ENCODE measurements at regions not wholly inside any gene's neighbourhood (a gene's known extent, or its start where the extent isn't known, plus 50 kb on each side); places are given as distances from the start of the nearest gene placed in this dataset.
"Not testable (repeated sequence)": the region's sequence is repeated elsewhere in the genome, so short reads cannot be mapped to it uniquely, and the experiment has no call there.

DNA sequence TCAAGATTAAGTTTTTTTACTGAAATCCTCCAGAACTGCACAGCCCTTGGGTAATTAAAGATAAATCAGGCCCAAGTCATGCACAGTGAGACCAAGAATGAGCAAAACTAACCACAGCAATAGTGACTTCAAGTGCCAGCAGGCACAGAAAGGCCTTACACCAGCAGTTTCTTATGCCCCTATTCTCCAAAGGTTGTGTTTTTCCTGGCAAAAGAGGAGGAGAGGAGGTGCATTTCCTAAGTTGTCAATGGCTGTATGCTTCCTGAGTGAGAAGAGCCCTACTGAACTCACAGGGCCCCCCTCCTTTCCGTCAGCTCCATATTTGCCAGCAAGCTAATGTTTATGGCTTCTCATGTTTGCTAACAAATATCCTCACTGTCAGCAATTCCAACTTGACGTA, 418.7 kb upstream of the INTU start:
- DNase-seq: peak in 2 of 3 donors; percentile 68 to 75

DNA sequence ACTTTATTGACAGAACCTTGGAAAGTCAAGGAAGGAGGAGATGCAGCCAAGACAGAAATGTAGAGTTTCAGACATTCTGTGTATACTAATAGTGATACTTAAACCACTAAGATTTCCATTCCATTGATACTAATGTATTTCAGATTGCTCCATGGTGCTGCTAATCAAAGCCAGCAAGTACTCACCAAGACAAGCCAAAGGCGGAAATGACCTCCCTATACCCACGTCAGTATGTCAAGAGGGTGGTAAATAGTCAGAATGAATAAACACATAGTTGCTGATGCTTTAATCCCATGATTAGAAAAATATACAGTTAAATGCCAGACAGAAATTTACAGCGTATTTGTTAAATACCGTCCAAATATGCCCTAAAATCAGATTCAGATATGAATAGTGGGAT, 417.8 kb upstream of the INTU start:
- DNase-seq: no peak

DNA sequence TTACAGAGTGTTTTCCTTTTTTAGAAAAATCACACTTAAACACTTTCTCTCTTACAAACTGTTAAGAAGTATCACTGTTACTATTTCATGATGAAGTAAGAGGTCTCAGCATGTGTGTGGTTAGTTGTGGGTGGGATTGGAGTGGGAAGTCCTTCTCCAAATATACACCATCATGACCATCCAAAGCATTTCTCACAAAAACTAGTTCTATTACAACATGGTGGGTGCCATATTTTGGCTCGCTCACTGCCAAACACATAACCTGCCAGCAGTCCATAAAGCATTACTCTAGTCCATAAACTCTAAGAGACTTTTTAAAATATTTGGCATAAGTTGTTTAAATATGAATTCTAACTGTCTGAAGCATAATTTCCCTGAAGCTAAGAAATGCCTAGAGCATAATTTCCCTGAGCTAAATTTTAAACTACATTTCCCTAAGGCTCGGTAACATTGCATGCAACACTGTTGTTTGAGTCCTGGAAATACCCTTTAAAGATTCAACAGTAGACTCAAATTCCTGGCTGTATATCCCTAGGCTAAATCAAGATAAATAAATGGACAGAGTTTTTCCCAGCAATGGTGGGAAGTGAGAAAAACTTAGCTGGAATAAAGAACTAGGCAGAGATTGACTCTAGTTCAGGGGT, 415.0 kb upstream of the INTU start:
- DNase-seq: peak in 2 of 3 donors; percentile 45 to 69

DNA sequence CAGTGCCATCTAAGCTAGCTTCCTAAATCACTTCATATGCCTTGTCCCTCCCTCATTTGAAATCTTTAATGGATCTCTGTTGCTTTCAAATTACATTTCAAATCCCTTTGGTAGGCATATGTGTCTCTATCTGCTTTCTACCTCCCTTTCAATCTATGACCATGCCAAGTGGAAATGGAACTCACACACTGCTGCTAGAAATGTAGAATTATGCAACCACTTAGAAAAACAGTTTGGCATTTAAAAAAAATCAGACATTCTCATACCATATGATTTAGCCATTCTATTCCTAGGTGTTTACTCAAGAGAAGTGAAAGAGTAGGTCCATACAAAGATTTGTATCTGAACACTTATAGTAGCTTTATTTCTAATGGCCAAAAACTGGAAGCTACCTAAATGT, 413.5 kb upstream of the INTU start:
- DNase-seq: no peak

DNA sequence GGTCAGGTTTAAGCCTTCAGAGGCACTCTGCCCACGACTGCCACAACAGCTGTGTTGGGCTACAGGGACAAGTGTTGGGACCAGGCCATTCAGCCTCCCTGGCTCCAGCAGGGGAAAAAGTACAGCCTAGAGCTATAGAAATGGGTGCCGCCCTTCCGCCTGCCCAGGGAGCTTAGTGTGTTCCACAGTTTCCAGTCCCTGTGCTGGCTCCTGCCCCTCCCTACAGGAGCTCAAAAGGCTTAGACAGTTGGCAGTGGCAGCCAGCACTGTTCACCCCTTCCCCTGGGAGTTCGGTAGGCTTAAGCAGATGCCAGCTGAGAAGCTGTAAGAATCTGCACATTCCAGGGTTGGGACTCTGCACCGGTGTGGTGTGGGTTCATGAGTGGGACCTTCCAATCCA, 408.2 kb upstream of the INTU start:
- no peak for DNase-seq

DNA sequence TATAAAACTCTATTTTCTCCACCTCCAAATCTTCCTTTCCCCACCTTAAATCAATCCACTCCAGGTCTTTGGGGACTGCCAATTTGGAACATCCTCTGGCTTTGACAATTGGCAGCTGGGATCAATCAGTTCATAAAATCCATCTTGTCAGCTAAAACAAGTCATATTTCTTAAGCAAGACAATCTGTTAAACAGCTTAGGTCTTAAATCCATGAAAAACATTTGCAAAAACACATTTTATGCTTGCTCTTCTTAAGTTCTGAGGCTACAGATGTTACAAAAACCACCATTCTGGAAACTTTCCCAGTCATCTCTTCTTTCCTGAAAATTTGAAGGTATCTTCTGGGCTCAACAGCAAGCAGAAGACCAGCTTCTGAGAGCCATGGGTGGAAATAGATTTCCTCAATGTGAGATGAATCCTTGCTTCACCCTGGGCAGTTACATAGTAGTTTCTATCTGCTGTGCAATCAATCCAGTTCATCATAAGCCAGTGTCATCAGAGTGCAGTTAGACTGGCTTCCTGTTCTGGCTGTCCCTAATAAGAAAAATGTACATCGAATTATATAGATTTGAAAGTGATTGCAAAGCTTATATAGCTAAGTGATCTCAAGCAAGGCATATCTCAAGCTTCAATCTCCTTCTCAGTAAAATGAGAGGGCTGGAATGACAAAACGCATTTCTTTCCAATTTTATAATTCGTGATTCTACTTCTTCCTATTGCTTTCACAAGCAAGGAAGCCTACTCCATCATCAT, 402.7 kb upstream of the INTU start:
- DNase-seq: peak in 1 of 3 donors; percentile 73

DNA sequence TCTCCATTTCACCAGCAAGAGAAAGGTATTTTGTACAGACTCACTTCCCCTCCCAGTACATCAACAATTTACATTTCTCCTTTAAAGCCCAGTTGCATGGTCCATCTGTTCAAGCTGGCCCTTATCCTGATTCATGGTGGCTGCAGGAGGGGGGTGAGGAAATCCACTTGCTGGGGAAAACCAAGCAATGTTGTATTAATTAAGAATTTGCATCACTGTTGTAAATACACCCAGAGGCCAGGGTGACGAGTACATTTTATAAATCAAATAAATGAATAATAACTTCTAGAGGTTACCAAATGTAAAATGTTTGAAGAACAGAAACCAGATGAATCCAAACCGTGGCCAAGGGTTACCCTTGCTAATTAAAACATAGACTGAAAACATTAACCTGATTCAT, 395.9 kb upstream of the INTU start:
- no peak for DNase-seq

DNA sequence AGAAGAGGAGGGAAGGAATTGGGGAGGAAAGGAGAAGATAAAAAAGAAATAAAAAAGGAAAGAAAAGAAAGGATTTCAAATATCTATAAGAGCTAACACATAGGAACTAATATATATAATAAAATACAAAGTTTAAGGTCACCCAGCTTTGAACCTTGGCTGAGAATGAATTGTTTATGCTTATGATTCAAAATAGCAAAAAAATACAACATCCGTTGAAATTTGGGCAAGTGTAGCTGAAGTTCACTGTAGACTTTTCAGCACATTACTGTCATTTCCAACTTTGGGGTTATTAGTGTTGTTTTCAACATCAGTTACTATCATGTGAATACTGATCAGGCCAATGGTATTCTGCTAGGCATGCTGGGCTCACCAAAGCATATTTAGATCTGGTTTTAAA, 395.2 kb upstream of the INTU start:
- DNase-seq: no peak

DNA sequence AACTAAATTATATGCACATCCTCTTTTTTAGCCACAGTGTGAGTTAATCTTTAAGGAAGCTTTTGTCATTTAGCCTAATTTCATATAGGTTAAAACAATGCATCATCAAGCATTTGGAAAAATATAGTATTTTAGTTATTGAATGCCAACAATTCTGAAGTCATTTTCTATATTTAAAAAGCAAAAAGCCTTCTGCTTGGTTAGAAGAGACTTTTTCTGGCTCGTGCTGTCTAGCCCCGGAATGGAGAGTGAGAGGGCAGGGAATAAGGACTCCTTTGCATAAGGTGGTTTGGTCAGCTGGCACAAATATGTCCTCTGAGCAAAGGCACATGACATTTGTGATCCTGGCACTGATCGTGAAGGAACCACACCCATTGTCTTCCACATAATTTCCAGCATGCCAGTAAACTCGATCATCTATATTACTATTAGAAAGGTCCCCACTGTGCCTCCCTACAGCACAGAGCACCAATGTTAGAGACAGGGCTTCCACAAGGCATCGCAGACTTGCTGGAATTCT, 393.7 kb upstream of the INTU start:
- DNase-seq: peak in 1 of 3 donors; percentile 56

DNA sequence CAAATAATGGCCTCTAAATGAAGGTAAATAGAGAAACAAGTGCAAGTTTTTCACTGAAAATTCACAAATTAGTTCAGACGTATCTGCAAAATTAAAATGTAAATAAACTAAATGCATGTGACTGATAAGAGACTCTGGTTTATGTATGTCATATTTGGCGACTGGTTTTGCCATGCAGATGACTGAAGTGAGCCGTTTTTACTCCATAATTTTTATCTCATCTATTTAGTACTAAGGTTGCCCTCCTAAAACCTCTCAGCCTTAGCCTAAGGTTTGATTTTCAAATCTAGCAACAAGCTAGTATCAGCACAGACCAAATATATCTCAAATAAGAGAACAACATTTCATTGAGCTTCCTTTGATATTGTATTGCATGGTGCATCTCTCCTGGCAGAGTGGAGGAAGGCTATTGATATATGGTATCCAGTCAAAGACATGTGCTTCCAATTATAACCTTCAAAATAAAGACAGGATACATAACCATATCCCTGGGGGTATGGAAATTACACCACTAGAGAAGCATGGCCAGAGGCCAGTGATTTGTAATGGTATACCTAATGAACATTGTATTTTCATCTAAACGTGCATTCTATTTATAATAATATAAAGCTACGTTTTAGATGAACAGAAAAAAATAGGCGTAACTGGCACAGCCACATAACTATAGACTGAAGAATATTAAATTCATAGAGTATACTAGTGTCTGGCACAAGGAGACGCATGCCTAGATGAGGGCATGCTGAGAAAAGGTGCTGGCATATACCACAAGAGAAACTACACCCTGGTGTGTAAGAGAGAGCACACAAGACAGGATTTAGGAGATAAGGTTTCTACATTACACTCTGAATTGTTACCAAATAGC, 392.6 kb upstream of the INTU start:
- peak in 1 of 3 donors; percentile 49 for DNase-seq

DNA sequence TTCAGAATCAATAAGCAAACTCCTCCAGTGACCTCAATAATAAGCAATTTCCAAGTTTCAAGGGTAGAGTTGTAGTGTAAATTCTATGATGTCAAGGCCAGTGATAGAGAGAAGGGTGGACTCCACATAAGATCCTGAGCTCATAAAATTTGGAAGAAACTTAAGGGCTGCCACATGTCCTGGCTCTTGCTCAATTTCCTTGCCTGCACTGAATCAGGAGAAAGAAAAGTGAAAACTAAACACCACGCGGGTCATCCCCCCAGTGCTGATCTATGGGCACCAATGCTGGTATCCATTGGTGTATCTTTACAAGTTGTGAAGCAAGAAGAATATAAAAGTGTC, 392.0 kb upstream of the INTU start:
- DNase-seq: peak in 2 of 3 donors; percentile 38 to 70

DNA sequence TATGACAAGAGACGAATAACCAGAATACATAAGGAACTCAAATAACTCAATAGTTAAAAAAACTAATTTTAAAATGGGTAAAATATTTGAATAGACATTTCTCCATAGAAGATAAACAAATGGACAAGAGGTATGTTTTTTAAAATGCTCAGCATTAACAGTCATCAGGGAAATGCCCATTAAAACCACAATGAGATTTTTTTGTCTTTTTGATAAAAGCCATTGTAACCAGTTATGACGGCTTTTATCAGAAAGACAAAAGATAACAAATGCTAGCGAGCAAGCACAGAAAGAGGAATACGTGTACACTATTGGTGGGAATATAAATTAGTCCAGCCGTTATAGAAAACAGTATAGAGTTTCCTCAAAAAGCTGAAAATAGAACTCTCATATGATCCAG, 388.2 kb upstream of the INTU start:
- no peak for DNase-seq

DNA sequence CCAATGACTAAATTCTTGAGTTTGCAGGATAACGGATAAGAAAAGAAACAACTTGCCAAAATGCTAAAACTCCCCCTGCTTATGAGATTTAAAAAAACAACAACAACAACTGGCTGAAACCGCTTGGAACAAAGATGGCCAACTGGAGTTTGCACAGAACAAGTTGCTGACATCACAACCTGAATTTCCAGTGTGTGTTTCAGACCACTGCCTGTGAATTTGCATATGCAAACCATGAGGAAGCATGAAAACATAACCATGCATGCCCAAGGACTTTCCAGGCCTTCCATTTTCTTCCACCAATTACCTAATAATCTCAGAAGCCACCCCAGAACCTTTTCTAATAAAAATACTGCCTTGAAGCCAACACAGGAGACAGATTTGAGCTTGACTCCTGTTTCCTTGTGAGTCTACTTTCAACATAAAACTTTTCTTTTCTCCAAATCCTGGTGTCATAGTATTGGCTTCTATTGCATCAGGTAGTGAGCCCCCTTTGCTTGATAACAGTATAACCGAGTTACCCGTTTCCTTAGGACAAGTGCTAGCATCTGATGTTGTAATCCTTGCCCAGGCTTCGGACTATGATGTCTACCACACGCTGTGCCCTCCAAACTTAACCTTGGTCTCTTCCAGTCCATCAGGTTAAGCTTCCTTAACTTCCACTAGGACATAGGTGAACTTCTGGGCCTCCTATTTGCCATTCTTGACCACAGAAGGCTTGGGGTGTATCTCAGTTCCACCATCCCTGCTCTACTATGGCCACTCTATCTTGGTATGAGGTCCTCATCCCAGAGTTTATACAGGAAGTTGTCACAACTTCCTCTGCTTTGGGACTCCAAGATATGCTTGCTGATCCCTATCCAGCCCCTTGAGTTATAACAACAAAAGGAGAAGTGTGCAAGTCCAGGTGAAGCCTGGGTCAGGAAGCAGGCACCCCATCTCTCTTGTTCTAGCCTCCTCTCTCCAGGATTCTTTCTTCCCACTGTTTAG, 385.5 kb upstream of the INTU start:
- no peak for DNase-seq

DNA sequence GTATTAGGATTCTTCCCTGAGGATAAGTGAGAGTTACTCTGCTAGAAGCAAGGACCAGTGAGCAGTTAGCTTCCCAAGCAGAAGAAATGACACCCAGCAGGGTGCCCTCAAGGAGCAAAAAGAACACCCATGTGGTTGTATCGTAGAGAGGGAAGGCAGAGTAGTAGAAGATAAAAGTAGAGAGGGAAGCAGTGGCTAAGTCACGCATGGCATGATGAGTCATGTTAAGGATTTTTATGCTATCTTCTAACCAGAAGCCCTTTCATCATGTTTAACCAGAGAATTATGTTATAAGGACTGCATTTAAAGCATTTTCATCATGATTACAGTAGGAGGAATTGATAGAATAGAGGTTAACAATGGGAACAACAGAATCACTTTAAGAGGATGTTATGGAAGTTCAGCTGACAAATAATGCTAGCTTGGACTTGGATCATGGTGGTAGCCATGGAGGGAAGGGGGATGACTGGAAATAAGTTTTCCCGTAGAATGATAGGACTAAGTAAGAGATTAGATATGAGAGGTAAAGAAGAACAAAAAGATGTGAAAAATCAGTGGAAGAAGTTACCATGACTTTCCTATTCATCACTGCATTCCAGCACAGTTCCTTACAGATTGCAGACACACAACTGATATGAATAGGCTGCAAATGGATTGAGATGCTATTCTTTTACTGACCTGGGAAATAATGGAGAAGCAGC, 383.5 kb upstream of the INTU start:
- DNase-seq: no peak

DNA sequence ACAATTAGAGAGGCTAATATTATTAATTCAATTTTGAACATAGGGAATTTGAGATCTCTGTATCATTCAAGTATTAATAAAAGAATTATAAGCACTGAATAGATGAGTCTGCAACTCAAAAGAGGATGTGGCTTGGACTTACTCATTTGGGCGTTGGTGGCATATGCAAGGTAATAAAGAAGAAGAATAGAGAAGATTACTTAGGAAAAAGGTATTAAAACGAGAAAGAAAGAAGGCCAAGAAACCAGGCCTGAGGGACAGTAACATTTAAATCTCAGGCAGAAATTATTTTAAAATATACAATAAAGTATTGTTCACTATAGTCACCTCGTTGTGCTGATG, 383.0 kb upstream of the INTU start:
- no peak for DNase-seq

DNA sequence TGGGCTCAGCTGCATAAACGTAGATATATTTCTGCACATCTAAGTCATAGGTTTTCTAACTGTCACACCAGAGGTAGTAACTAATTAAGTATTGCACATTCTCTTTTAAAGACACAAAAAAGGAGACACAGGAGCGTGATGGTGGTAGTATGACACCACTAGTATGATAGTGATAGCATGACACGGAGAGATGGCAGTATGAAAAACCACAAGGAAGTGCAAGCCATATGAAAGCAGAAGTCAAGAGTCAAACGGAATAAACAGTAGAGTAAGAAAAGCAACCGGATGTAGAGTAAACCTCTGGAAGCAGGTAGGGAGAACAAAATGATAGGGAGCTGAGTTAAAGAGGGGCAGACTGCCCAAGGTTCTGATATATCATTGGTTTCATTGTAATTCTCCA, 382.2 kb upstream of the INTU start:
- no peak for DNase-seq

DNA sequence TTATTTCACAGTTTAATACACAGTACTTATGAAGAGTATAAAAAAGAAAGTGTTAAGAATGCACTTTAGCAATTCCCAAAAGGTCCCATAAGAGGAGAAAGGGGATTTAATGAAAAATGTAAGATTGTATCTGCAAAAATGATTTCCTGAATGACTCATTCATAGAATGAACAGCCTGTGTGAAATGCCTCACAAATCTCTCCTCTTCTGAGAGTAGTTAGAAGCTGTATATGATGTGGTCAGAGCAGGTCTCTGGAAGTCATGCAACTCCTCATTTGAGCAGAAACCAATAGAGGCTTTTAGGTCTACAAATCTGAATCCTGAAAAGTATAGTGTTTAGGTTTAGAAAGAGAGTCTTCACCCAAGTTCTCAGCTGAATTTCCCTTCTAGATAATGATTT, 381.3 kb upstream of the INTU start:
- DNase-seq: peak in 1 of 3 donors; percentile 49

DNA sequence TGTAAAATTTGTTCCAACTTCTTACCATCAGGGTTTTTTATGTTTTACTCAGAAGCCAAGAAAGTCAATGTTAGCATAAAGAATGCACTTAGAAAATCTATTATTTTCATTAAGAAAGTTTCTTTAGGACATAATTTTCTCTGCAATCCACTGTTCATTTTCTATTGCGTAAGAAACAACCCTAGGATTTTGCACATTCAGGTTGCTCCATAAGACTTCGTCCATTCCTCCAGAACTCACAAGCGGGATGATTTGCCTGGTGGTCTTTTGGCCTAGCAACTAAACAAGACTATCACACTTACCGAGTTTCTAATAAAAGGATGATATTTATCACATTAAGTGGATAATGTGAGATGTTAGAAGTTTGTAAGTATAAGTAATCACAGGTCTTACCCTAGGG, 376.3 kb upstream of the INTU start:
- DNase-seq: no peak

DNA sequence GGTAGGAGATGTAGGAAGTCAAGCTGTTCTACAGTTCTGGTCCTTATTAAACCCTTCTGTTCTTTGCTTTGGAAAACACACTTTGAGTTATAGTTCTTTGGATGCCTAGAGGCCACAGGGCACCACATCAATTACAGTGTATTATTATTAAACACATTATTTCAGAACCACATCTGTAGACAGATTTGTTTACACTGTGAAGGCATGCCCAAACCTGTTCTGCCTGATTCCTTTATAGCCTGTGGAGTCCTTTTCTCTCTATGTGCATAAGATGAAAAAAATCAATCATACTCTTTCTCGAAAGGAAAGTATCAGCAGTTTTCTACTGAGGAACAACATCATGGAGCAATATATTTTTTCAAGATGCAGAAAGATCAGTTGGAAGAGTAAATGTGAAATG, 371.3 kb upstream of the INTU start:
- peak in 1 of 3 donors; percentile 48 for DNase-seq

DNA sequence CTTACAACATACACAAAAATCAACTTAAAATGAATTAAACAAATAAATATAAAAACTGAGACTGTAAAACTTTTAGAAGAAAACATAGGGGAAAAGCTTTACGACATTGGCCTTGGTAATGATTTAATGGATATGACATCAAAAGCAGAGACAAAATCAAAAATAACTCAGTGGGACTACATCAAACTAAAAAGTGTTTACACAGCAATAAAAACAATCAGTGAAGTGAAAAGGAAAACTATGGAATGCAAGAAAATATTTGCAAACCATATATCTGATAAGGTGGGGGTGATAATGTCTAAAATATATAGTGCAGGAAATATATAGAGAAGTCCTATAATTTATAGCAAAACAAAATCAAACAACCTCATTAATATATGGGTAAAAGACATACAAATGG, 364.4 kb upstream of the INTU start:
- DNase-seq: no peak

DNA sequence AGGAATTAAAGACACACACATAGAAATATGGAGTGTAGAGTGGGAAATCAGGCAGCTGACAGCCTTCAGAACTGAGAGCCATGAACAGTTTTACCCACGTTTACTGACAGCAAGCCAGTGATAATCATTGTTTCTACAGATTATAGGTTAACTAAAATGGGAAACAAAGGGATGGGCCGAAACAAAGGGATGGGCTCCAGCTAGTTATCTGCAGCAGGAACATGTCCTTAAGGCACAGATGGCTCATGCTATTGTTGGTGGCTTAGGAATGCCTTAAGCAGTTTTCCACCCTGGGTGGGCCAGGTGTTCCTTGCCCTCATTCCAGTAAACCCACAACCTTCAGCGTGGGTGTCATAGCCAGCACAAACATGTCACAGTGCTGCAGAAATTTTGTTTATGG, 355.7 kb upstream of the INTU start:
- DNase-seq: not testable (repeated sequence)

All from muscle of back (tissue), 3 donors.